ENCODE measurements at regions not wholly inside any gene's neighbourhood (a gene's known extent, or its start where the extent isn't known, plus 50 kb on each side); places are given as distances from the start of the nearest gene placed in this dataset.

GRCh38 chr3:103494512-103494911 lies 1059.7 kb downstream of the ZPLD1 start:
- H3K4me3 Mint-ChIP-seq, result no peak overlapping the region
- H3K36me3 Mint-ChIP-seq (ENCODE audit: insufficient read depth in 1 of 3, low read depth in 3 of 3), result no peaks in the 10 kb centered on the region
- no peak overlapping the region for H3K27ac ChIP-seq (ENCODE audit: insufficient read length, low read depth, low read length)
- no peaks in the 10 kb centered on the region for H3K4me1 Mint-ChIP-seq
- H3K4ac ChIP-seq (ENCODE audit: low read depth, low read length), result no peak overlapping the region
- H4K8ac ChIP-seq (replicated peaks; ENCODE audit: insufficient read length, low read depth, low read length), result no peak overlapping the region
- no peak for TF ChIP-seq CTCF (conservative IDR thresholded peaks at IDR 0.05)
- no peak overlapping the region for H2BK20ac ChIP-seq (ENCODE audit: low read depth, low read length, poor library complexity, severe bottlenecking)
- no peaks in the 10 kb centered on the region for H3K23me2 ChIP-seq (ENCODE audit: insufficient read length, low read depth, low read length, poor library complexity, severe bottlenecking)
- no peak overlapping the region for H2AK5ac ChIP-seq (ENCODE audit: insufficient read length, low read length)
- H3T11ph ChIP-seq (ENCODE audit: low read length), result no peak overlapping the region
- H3K56ac ChIP-seq (ENCODE audit: insufficient read length, low read depth, low read length), result no peak overlapping the region
- no CpG with 5 or more reads among the region's 3 CpGs for WGBS (ENCODE audit: extremely low coverage, insufficient read length, low lambda C conversion rate)
- H3K18ac ChIP-seq (ENCODE audit: insufficient read length, low read depth, low read length), result no peak overlapping the region
- H3K4me1 ChIP-seq (ENCODE audit: insufficient read depth, low read length), result no peaks in the 10 kb centered on the region
- H3K9me3 Mint-ChIP-seq, result no peaks in the 10 kb centered on the region
- H3K14ac ChIP-seq (ENCODE audit: insufficient read depth, low read length), result no peak overlapping the region
- no peak overlapping the region for H4K5ac ChIP-seq (ENCODE audit: insufficient read length, low read depth, low read length)
- no peak overlapping the region for H2BK5ac ChIP-seq (ENCODE audit: insufficient read length, low read length)
- no peaks in the 10 kb centered on the region for H3K27me3 ChIP-seq (ENCODE audit: insufficient read depth, low read length)
- H2BK15ac ChIP-seq (ENCODE audit: low read depth, low read length), result no peak overlapping the region
- H2BK120ac ChIP-seq (ENCODE audit: low read depth, low read length, poor library complexity, severe bottlenecking), result no peak overlapping the region
- H3K27me3 Mint-ChIP-seq (ENCODE audit: low read depth), result peaks cover 1% of the 10 kb centered on the region; the same call in 1 of the 2 replicates
- no peak overlapping the region for H4K91ac ChIP-seq (ENCODE audit: insufficient read length, low read depth, low read length)
- H3K9ac ChIP-seq (ENCODE audit: extremely low read depth, insufficient read length, low read length), result no peak overlapping the region
- H3K23ac ChIP-seq (ENCODE audit: insufficient read length, low read depth, low read length), result no peak overlapping the region
- no peaks in the 10 kb centered on the region for H3K79me2 ChIP-seq (ENCODE audit: insufficient read depth, low read length)
- no peak overlapping the region for H2AFZ ChIP-seq (ENCODE audit: low read length)
- no peak overlapping the region for H3K4me2 ChIP-seq (ENCODE audit: insufficient read depth, insufficient read length, low read length)
- H4K20me1 ChIP-seq (ENCODE audit: control insufficient read depth, insufficient read depth, insufficient read length), result no peaks in the 10 kb centered on the region
- no peaks in the 10 kb centered on the region for H3K79me1 ChIP-seq (ENCODE audit: insufficient read depth, low read depth, low read length, poor library complexity, severe bottlenecking)
- H3K27ac Mint-ChIP-seq, result no peak overlapping the region
- DNase-seq, result no peak
- H3K9me3 ChIP-seq (ENCODE audit: control insufficient read depth, low read depth, low read length), result no peaks in the 10 kb centered on the region
- H2BK12ac ChIP-seq (ENCODE audit: insufficient read length, low read depth, low read length), result no peak overlapping the region
